Hematopoietic multipotent progenitor cell treated with erythropoietin and hydrocortisone succinate and interleukin-3 and kit ligand, for 17 days (in vitro differentiated cells): ENCODE measurements at regions not wholly inside any gene's neighbourhood (a gene's known extent, or its start where the extent isn't known, plus 50 kb on each side); places are given as distances from the start of the nearest gene placed in this dataset.
A peak's percentile ranks its signal among the peaks of the same experiment; 100 is the strongest.
"Not testable (repeated sequence)": the region's sequence is repeated elsewhere in the genome, so short reads cannot be mapped to it uniquely, and the experiment has no call there.

Experiments used
- DNase-seq: peaks from one replicate; pipeline ENCODE4 v3.0.0-alpha.2; 2015; ENCODE audit warnings: low spot score

- DNase-seq, result no peak
Measured at GRCh38 chr6:109253366-109253765, 128.9 kb downstream of the CD164 start.

DNA sequence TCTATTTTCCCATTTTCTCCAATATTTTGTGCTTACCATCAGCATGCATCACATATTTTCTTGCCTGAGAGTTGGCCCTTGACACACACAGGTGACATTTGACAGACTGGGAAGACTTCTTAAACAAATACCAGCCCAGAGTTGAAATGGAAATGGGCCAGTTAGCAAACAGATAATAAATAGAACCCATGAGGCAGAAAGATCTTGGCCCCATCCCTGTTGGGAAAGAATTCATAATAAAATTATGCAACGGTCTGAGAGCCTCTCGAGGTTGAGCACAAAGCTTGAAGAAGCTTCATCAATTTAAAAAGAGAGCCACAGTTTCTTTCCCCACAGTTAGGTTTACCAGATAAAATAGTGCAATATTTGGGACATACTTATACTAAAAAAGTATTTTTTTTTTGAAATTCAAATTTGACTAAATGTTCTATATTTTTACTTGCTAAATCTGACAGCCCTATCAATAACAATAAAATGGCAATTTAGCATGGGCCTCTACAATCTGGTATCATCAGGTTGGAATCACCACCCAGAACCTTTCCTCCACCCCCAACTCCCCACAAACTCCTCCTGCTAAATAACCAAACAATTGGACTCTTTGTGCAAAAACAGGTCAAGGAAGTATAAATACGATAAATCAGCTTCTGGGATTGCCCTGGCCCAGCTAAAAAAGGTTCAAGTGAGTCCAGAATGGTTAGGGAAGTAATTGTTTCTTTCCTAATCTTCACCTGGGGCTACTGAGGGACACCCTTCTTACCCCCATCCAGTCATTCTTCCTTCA is 129.8 kb downstream of the CD164 start:
- no peak for DNase-seq

DNA sequence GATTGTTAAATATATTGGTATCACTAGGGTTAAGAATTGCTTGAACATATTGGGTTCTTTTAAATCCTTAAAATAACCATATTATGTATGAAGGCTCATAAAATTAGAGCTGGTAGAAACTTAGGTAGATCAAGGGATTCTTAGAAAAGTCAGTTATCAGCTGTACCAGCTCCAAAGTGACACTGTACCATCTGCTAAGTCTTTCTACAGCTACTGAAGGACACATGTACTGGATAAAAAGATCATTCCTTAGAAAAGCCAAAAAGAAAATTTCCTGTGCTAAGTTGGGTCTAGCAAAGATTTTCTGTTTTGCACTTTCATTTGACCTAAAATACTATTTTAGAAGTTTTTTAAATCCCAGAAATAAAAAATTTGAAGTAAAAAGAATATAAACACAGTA is 130.4 kb downstream of the CD164 start:
- no peak for DNase-seq

GRCh38 chr6:109250544-109251156 is 131.6 kb downstream of the CD164 start:
- DNase-seq, result not testable (repeated sequence)

GRCh38 chr6:109243863-109244825 is 138.1 kb downstream of the CD164 start:
- DNase-seq, result no peak

DNA sequence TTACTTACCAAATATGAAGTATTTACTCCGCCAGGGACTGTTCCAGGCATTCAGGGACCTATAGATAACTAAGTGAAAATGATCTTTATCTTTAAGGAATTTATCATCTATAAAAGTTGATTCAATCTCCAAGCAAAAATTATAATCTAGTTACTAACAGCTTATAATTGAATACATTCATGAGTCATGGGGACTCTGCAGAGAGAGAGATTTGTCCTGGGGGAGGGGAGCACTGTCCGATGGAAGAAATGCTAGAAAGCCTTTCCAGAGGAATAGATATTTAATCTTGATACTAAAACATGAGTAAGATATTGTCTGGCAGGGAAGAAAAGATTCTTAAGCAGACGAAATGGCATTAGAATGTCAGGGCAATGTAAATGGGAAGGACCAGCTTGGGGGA is 139.3 kb downstream of the CD164 start:
- DNase-seq, result no peak

GRCh38 chr6:109242029-109242428 is 140.2 kb downstream of the CD164 start:
- DNase-seq, result no peak

DNA sequence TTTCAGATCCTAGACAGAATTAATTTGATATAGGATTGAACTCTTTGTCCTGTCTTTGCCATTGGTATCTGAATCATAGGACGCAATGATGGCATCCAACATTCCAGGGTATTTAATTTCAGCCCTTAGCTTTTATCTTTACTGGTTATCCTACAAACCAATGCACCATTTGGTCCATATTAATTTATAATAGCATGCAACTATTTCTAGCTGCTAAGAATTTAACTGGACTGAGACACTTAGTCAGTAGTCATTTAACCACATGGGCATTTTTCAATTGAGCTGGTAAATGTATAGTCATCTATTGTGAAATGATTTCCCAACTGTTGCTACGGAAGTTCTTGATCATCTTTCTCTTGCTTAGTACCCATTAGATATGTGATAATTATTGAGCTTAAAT is 141.1 kb downstream of the CD164 start:
- no peak for DNase-seq

DNA sequence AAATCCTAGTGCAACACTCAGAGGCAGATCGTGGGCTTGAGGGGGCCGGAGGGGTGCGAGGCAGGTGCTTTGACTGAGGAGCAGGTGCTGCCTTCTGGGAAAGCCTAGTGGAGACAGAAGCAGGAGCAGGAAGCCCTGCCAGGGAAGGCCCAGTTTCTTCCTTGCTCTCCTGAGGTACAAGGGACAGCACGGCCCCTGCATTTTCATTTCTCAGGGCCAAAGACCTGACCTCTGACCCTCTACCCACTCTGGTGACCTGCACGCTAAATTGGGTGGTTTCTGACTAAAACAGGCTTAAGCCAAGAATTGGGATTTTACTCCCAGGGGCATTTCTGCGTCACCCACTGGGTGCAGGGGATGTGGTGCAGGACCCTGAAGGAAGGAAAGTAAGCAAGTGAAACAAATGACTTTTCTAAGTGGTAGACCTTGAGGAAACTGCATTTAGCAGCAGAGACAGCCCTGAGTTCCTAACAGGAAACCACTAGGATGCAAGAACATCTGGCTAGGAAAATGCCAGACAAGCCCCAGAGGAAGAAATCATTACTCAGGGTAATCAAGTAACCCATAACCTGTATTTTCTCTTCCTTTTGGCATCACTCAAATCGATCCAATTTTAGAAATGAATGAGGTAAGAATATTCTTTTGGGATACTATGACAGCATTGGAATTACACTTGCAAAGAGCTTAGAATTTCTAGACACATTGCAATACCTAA is 141.7 kb downstream of the CD164 start:
- DNase-seq, result no peak

DNA sequence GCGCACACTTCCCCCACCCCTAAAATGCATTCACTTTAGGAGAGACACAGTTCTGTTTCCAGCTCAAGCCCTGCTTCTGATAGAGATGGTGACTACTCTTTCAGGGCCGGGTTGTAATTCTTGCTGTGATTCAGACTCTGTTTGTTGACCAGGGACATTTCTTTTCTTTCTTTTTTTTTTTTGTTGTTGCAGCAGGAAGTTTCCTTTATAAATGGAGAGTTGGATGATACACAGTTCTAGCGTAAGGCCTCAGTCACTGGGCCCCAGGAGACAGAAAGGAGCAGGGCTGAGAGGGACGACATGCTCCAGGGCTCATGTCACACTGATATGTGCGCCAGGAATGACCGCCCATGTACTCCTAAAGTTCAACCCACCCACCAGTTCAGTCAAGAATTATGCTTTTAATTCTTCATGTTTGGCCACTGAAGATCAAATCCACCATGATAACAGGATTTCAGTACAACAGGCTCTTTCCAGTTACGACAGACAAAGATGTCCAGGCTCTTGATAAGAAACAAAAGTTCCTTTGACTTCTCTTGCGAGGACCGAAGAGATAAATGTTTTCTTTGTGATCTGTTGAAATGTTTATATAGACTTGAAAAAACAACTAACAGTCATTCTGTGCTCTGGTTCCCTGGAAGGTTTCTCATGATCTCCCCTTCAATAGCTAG is 142.5 kb downstream of the CD164 start:
- no peak for DNase-seq

DNA sequence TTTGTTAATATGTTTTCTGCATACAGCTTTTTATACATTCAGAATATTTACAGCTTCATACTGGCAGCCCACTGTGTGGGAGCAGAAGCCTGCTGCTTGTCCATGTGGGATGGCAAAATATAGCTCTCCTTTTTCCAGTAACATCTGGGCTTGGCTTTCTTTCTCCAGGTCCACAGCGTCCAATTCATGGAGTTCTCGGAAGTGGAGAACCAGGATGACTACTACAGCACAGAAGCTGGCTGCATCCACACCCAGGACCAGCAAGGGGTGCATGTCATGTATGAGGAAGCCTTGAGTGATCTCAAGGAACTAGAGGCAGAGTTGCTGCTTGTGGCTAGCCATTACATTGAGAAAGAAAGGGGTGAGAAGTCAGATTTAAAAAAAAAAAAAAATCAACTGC is 143.1 kb downstream of the CD164 start:
- no peak for DNase-seq

DNA sequence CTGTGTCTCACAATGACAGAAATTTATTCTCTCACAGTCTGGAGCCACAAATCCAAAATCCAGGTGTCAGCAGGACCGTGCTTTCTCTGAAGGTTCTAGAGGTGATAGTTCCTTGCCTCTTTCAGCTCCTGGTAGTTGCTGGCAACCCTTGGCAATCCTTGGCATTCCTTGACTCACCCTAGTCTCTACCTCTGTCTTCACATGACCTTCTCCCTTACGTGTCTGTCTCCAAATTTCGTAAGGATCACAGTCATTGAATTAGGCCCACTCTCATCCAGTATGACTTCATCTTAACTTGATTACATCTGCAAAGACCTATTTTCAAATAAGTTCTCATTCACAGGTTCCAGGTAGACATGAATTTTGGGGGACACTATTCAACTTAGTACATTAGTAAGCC is 143.1 kb downstream of the CEP57L1 start:
- no peak for DNase-seq

DNA sequence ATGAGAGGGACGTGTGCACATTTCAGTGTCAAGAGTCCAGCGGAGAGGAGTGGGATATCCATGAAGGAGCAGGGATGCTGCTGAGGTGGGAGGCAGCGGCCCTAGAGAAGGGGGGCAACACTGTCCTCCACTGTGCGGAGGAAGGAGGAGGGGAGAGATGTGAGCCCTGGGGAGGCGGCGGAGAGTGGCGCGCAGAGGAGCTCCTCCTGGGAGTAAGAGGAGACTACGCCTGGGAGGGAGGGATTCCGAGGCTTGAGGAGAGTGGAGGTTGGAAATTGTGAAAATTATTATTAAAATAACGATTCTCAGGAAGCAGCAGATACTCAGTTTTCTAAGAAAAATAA is 142.7 kb downstream of the CEP57L1 start:
- no peak for DNase-seq

- no peak for DNase-seq
Measured at GRCh38 chr6:109237077-109237985, 142.0 kb downstream of the CEP57L1 start.

DNA sequence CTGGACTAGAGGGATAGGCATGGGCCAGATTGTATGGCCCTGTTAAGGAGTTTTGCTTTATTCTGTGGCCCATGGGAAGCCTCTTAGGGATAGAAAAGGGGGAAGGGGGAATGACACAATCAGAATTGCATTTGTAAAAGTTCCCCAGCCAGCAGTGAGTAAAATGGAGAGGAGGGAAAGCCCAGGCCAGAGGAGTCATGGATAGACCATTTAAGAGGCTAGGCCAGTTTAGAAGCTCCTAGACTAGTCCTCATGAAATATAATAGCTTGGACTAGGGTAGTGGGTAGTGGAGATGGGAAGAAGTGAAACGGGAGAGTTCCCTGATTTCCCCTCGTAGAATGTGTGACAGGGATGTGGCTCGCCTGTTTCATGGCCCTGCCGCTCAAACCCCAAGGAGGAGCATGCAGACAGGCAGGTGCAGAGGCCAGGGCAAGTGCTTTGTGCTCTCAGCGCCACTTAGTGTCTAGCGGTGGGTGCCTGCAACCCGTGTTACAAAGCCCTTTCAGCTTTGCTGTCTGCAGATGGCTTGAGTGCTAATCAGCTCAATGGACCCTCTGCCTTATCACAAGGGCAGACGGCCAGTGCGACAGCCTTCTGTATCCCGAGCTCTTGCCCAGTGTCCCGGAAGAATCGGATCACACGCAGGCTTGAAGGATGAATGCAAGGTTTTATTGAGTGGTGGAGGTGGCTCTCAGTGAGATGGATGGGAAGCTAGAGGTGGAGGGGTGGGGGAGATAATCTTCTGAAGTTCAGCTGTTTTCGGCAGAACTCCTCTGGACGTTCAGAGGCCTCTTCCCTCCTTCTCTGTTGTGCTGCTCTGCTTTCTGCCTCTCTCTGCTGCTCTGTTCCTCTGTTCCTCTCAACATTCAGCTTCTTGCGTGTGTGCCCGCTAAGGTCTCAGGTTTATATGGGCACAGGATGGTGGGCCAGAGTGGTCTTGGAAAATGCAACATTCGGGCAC is 141.1 kb downstream of the CEP57L1 start:
- peak; percentile 23 for DNase-seq

GRCh38 chr6:109235481-109236038 is 140.3 kb downstream of the CEP57L1 start:
- DNase-seq, result no peak

DNA sequence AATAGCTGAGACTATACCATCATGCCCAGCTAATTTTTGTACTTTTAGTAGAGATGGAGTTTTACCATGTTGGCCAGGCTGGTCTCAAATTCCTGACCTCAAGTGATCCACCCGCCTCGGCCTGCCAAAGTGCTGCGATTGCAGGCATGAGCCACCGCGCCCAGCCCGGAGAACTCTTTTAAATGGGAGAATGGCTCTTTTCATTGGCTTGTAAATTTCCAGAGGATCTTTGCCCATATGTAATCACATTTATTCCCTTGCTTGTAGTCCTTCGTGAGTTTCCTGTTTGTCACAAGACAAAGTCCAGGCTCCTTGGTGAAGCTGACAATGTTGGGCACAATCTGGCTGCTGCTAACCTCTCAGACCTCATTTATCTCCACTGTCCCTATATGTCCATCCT is 135.1 kb downstream of the CEP57L1 start:
- no peak for DNase-seq

DNA sequence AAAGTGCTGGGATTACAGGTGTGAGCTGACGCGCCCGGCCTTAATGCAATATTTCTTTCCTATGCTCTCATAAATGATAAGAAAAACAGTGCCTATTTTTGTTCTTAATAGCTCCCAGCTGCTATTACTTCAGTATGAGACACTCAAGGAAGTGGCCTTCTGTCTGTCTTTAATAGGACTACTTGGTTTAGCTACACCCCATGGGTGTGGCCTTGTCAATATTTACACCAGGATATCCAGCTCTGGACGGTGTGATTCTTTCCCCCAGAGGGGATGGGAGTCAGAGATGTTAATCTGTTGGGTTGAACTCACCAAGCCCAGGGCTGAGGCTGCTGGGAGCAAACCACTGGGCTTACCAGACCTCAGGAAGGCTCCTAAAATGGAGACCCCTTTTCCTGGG is 134.2 kb downstream of the CEP57L1 start:
- DNase-seq, result no peak

DNA sequence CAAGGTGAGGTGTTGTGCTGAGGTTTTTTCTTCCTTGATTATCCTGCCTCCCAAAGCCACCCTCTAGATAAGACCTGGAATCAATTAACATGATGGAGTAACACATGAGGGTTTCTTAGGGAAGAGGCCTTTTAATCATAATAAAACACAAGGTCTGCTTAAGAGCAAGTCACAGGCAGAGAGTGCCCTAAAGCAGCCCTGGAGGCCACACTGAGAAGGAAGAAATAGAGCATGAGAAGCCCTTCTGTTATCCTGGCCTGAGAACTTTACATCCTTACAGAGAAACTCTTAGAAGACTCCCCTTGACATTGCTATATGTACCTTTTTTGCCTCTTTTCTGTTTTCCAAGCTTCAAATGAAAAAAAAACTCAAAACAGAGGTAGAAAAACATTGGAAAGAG is 132.3 kb downstream of the CEP57L1 start:
- DNase-seq, result no peak
